GM12864 (cell line): ENCODE measurements at regions not wholly inside any gene's neighbourhood (a gene's known extent, or its start where the extent isn't known, plus 50 kb on each side); places are given as distances from the start of the nearest gene placed in this dataset.

Experiments used
- DNase-seq: peaks from one replicate; pipeline ENCODE4 v3.0.0-alpha.2; 2011; ENCODE audit warnings: low read depth
- H3K4me3 ChIP-seq: 2 replicates; pipeline ENCODE4 v1.5.1; 2011; ENCODE audit warnings: mild to moderate bottlenecking, low read depth, low read length, control low read depth
- CTCF ChIP-seq: IDR thresholded peaks from 2 replicates; pipeline ENCODE4 v1.5.1; 2011; ENCODE audit warnings: low read depth, mild to moderate bottlenecking, moderate library complexity, low read length, control low read depth, inconsistent platforms; ENCODE audit errors: missing control alignments

GRCh38 chr13:44321961-44322360 is 51.7 kb upstream of the SERP2 start:
- no peak for TF ChIP-seq CTCF
- H3K4me3 ChIP-seq = no peak overlapping the region
- DNase-seq = no peak

GRCh38 chr13:44322928-44323327 is 50.7 kb upstream of the SERP2 start:
- DNase-seq = no peak

GRCh38 chr13:44323754-44324153 is 49.9 kb upstream of the SERP2 start:
- no peak overlapping the region for H3K4me3 ChIP-seq
- no peak for TF ChIP-seq CTCF
- no peak for DNase-seq

More at GRCh38 chr13:44322928-44323327, 50.7 kb upstream of the SERP2 start:
- no peak overlapping the region for H3K4me3 ChIP-seq
- no peak for TF ChIP-seq CTCF
